Trophoblast cell (in vitro differentiated cells and primary cell): ENCODE measurements at regions not wholly inside any gene's neighbourhood (a gene's known extent, or its start where the extent isn't known, plus 50 kb on each side); places are given as distances from the start of the nearest gene placed in this dataset.
A peak's percentile ranks its signal among the peaks of the same experiment; 100 is the strongest.

ENCODE experiments used
- DNase-seq, 2 donors: peaks; one replicate each; pipeline ENCODE4 v3.0.0-alpha.2; 2016
- H2AFZ ChIP-seq: 2 replicates; pipeline ENCODE4 v1.6.1; 2013; ENCODE audit warnings: low read length, moderate library complexity, mild to moderate bottlenecking; ENCODE audit not compliant: insufficient read depth, poor library complexity
- H2AK5ac ChIP-seq: 2 replicates; pipeline ENCODE4 v1.6.1; 2013; ENCODE audit warnings: mild to moderate bottlenecking, low read length
- H2BK120ac ChIP-seq: 2 replicates; pipeline ENCODE4 v1.6.1; 2013; ENCODE audit warnings: low read length, mild to moderate bottlenecking, moderate library complexity; ENCODE audit not compliant: insufficient read depth, poor library complexity
- H2BK12ac ChIP-seq: 2 replicates; pipeline ENCODE4 v1.6.1; 2013; ENCODE audit warnings: mild to moderate bottlenecking, low read length, moderate library complexity
- H2BK5ac ChIP-seq: 2 replicates; pipeline ENCODE4 v1.6.1; 2013; ENCODE audit warnings: low read length, low read depth, moderate library complexity, mild to moderate bottlenecking; ENCODE audit not compliant: poor library complexity
- H3K14ac ChIP-seq: 2 replicates; pipeline ENCODE4 v1.6.1; 2013; ENCODE audit warnings: mild to moderate bottlenecking, low read length
- H3K18ac ChIP-seq: 2 replicates; pipeline ENCODE4 v1.6.1; 2013; ENCODE audit warnings: mild to moderate bottlenecking, low read length
- H3K23ac ChIP-seq: 2 replicates; pipeline ENCODE4 v1.6.1; 2013; ENCODE audit warnings: low read length
- H3K27ac ChIP-seq: 2 replicates; pipeline ENCODE4 v1.5.1; 2013; ENCODE audit warnings: low read depth, mild to moderate bottlenecking, inconsistent platforms, low read length, moderate library complexity
- H3K27me3 ChIP-seq: 2 replicates; pipeline ENCODE4 v1.6.1; 2013; ENCODE audit warnings: inconsistent platforms, mild to moderate bottlenecking, low read length, moderate library complexity; ENCODE audit not compliant: insufficient read depth
- H3K36me3 ChIP-seq, 2 experiments: 1 replicate in 1 of 2; 2 replicates in 1 of 2; pipeline ENCODE4 v1.6.1; 2013; ENCODE audit warnings: low read length in 2 of 2, mild to moderate bottlenecking in 2 of 2, moderate library complexity in 1 of 2; ENCODE audit not compliant: insufficient read depth in 2 of 2, control insufficient read depth in 1 of 2
- H3K4ac ChIP-seq: 2 replicates; pipeline ENCODE4 v1.6.1; 2013; ENCODE audit warnings: low read depth, mild to moderate bottlenecking, low read length, moderate library complexity
- H3K4me1 ChIP-seq, 2 experiments: 1 replicate in 1 of 2; 2 replicates in 1 of 2; pipeline ENCODE4 v1.6.1; 2013; ENCODE audit warnings: low read length in 2 of 2, mild to moderate bottlenecking in 2 of 2, moderate library complexity in 1 of 2; ENCODE audit not compliant: insufficient read depth in 2 of 2, control insufficient read depth in 1 of 2
- H3K4me2 ChIP-seq: 2 replicates; pipeline ENCODE4 v1.6.1; 2013; ENCODE audit warnings: inconsistent platforms, mild to moderate bottlenecking, low read length, moderate library complexity
- H3K4me3 ChIP-seq: 2 replicates; pipeline ENCODE4 v1.5.1; 2013; ENCODE audit warnings: mild to moderate bottlenecking, low read depth, low read length, inconsistent platforms
- H3K79me1 ChIP-seq: one replicate; pipeline ENCODE4 v1.6.1; 2013; ENCODE audit warnings: low read length
- H3K79me2 ChIP-seq: 2 replicates; pipeline ENCODE4 v1.6.1; 2013; ENCODE audit warnings: low read length, mild to moderate bottlenecking; ENCODE audit not compliant: control insufficient read depth, insufficient read depth, poor library complexity
- H3K9ac ChIP-seq: 2 replicates; pipeline ENCODE4 v1.6.1; 2013; ENCODE audit warnings: mild to moderate bottlenecking, low read length
- H3K9me3 ChIP-seq: 2 replicates; pipeline ENCODE4 v1.6.1; 2013; ENCODE audit warnings: low read depth, mild to moderate bottlenecking, control low read depth, inconsistent platforms, low read length; ENCODE audit not compliant: insufficient read depth
- H4K12ac ChIP-seq: 2 replicates; pipeline ENCODE4 v1.6.1; 2013; ENCODE audit warnings: low read depth, mild to moderate bottlenecking, low read length, moderate library complexity
- H4K8ac ChIP-seq: 2 replicates; pipeline ENCODE4 v1.6.1; 2013; ENCODE audit warnings: low read depth, mild to moderate bottlenecking, low read length, moderate library complexity
- H4K91ac ChIP-seq: one replicate; pipeline ENCODE4 v1.6.1; 2013; ENCODE audit warnings: low read depth, mild to moderate bottlenecking, low read length, moderate library complexity
- WGBS: extraction: QIAGEN DNeasy Blood & Tissue Kit; methylation state at CpG from one replicate; pipeline ENCODE4 v1.1.7; 2013; ENCODE audit warnings: missing lambda C conversion rate; ENCODE audit not compliant: insufficient read length, insufficient coverage; ENCODE audit errors: extremely low coverage; 5-methylcytosine and 5-hydroxymethylcytosine counted together

DNA sequence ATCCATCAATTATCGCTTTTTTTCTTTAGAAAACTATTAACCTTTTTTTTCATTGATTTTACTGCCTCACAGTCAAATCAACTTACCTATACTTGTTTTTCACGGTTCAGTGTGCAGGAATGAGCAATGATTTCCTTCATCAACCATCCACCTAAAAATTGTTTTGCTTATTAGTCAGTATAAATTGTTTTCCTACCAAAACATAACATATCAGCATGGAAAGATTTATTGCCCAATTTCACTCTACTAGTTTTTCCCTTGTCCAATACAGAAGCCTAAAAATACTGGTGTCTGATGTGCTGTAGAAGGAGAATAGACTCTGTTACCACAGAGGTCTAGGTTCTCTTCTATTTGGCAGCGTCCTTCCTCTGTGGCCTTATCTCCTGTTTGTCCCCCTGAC, 558.2 kb upstream of the CITED2 start:
- H3K4me2 ChIP-seq, result no peak overlapping the region
- no peak overlapping the region for H3K23ac ChIP-seq
- no peaks in the 10 kb centered on the region for H3K9me3 ChIP-seq
- peaks cover 0 to 1% of the 10 kb centered on the region in 2 experiments for H3K4me1 ChIP-seq
- no peak overlapping the region for H2AK5ac ChIP-seq
- H4K91ac ChIP-seq, result no peak overlapping the region
- no peak overlapping the region for H2BK5ac ChIP-seq
- H3K79me2 ChIP-seq, result no peaks in the 10 kb centered on the region
- no peak overlapping the region for H4K8ac ChIP-seq
- no peak overlapping the region for H4K12ac ChIP-seq
- H3K27ac ChIP-seq, result no peak overlapping the region
- DNase-seq, result no peak
- H3K4me3 ChIP-seq, result no peak overlapping the region
- no peak overlapping the region for H2AFZ ChIP-seq
- no peaks in the 10 kb centered on the region for H3K27me3 ChIP-seq
- H3K14ac ChIP-seq, result no peak overlapping the region
- H3K4ac ChIP-seq, result no peak overlapping the region
- 100% methylated on average over 1 of the region's 3 CpGs for WGBS
- no peak overlapping the region for H3K18ac ChIP-seq
- H3K36me3 ChIP-seq, result no peaks in the 10 kb centered on the region
- no peak overlapping the region for H3K9ac ChIP-seq
- no peak overlapping the region for H2BK120ac ChIP-seq
- H3K79me1 ChIP-seq, result no peaks in the 10 kb centered on the region
- peak overlapping the region; percentile 49 for H2BK12ac ChIP-seq

DNA sequence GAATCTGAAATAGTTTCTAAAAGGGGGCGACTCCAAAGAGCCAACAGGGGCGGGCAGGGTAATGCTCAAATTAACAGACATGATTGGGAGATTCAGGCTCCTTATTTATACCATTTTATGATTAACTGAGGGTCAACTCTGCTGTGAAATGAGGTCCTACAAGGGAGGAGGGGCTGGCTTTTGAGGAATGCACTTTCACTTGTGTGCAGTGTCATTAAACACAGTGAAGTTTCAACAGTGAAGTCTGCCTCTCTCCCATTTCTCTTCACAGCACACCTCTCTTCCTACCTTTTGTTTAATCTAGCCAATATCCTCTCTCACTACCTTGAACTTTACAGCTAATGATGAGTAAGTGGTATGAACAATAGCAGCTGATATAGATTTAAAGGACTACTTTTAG, 557.3 kb upstream of the CITED2 start:
- H3K14ac ChIP-seq, result no peak overlapping the region
- no peak overlapping the region for H3K27ac ChIP-seq
- H2BK12ac ChIP-seq, result no peak overlapping the region
- no peak overlapping the region for H3K4me3 ChIP-seq
- H3K9me3 ChIP-seq, result no peaks in the 10 kb centered on the region
- no peak overlapping the region for H2AFZ ChIP-seq
- H4K8ac ChIP-seq, result no peak overlapping the region
- H4K12ac ChIP-seq, result no peak overlapping the region
- H3K4me1 ChIP-seq, result peaks cover 0 to 1% of the 10 kb centered on the region in 2 experiments
- H4K91ac ChIP-seq, result no peak overlapping the region
- no peak overlapping the region for H3K9ac ChIP-seq
- H2BK120ac ChIP-seq, result no peak overlapping the region
- no peaks in the 10 kb centered on the region for H3K79me2 ChIP-seq
- no peak overlapping the region for H3K18ac ChIP-seq
- no peak for DNase-seq
- no peaks in the 10 kb centered on the region for H3K27me3 ChIP-seq
- no peaks in the 10 kb centered on the region for H3K36me3 ChIP-seq
- no peaks in the 10 kb centered on the region for H3K79me1 ChIP-seq
- no peak overlapping the region for H2BK5ac ChIP-seq
- H2AK5ac ChIP-seq, result no peak overlapping the region
- no peak overlapping the region for H3K4ac ChIP-seq
- no peak overlapping the region for H3K4me2 ChIP-seq
- no peak overlapping the region for H3K23ac ChIP-seq
- WGBS, result no CpG with 5 or more reads among the region's 2 CpGs

- no peak overlapping the region for H2BK5ac ChIP-seq
- H3K9me3 ChIP-seq, result no peaks in the 10 kb centered on the region
- H4K12ac ChIP-seq, result no peak overlapping the region
- H4K91ac ChIP-seq, result no peak overlapping the region
- H3K36me3 ChIP-seq, result no peaks in the 10 kb centered on the region
- H3K14ac ChIP-seq, result no peak overlapping the region
- H4K8ac ChIP-seq, result no peak overlapping the region
- no peaks in the 10 kb centered on the region for H3K79me1 ChIP-seq
- no peak overlapping the region for H3K23ac ChIP-seq
- no peaks in the 10 kb centered on the region for H3K27me3 ChIP-seq
- H3K79me2 ChIP-seq, result no peaks in the 10 kb centered on the region
- no peak overlapping the region for H2BK12ac ChIP-seq
- H3K4ac ChIP-seq, result no peak overlapping the region
- no peak overlapping the region for H3K18ac ChIP-seq
- no peak overlapping the region for H3K27ac ChIP-seq
- no peak overlapping the region for H2AFZ ChIP-seq
- H3K4me2 ChIP-seq, result no peak overlapping the region
- H3K9ac ChIP-seq, result no peak overlapping the region
- no peak for DNase-seq
- no peak overlapping the region for H3K4me3 ChIP-seq
- peaks cover 0 to 1% of the 10 kb centered on the region in 2 experiments for H3K4me1 ChIP-seq
- WGBS, result no CpG with 5 or more reads among the region's 1 CpG
- H2AK5ac ChIP-seq, result no peak overlapping the region
- H2BK120ac ChIP-seq, result no peak overlapping the region
These were observed 553.4 kb upstream of the CITED2 start for GRCh38 chr6:139927742-139928305.

DNA sequence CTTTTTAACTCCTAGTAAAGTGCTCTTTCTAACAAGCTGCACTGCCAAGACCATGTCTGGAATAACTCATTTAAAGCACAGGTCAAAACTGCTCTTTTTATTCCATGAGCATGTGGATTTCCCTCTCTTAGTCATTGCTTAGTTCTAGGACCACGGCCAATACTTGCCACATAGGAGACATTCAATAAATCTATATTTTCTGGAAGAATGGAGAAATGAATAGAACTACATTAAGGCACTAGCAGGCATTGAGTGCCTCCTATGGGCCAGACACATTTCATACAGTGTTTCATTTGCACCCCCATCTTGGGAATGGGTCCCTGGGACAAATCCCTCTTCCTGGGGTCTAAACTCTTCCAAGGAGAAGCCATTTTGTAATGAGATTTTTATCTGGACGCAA, 552.8 kb upstream of the CITED2 start:
- Histone ChIP-seq H4K12ac (no peak overlapping the region), H3K23ac (no peak overlapping the region), H4K91ac (no peak overlapping the region), H3K36me3 (no peaks in the 10 kb centered on the region), H3K4me1 (peaks cover 0 to 1% of the 10 kb centered on the region in 2 experiments), H3K27me3 (no peaks in the 10 kb centered on the region), H3K79me1 (no peaks in the 10 kb centered on the region), H3K9ac (no peak overlapping the region), H2AK5ac (no peak overlapping the region), H3K14ac (no peak overlapping the region), H3K18ac (no peak overlapping the region), H3K4me3 (no peak overlapping the region), H2BK120ac (no peak overlapping the region), H2BK5ac (no peak overlapping the region), H3K9me3 (no peaks in the 10 kb centered on the region), H3K4ac (no peak overlapping the region), H4K8ac (no peak overlapping the region), H2AFZ (no peak overlapping the region), H3K79me2 (no peaks in the 10 kb centered on the region), H3K27ac (no peak overlapping the region), H2BK12ac (no peak overlapping the region), H3K4me2 (no peak overlapping the region)
- no peak for DNase-seq
- WGBS, result no CpG with 5 or more reads among the region's 2 CpGs
